ENCODE measurements at regions not wholly inside any gene's neighbourhood (a gene's known extent, or its start where the extent isn't known, plus 50 kb on each side); places are given as distances from the start of the nearest gene placed in this dataset.

DNA sequence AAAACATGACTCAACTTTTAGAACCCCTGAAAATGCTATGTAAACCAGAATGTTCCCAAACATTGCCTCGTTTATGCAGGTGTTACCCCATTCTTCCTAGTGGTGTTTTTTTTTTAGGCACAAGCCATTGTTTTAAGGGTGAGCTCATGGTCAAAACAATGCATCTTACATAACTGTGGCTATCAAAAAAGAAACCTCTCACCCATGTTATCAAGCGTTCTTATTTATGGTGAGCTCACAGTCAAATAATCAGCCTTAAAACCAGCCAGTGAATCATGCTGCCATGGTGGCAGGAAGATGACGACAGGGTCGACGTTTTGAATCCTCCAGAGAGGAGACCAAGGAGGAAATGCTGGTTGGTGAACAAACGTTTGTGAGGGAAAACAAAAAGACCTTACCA, 195.2 kb downstream of the KDR start:
- no peak for TF ChIP-seq CTCF (IDR thresholded peaks at IDR 0.05 in 2 of 3, conservative IDR thresholded peaks at IDR 0.05 in 1 of 3; ENCODE audit: borderline replicate concordance in 1 of 3, insufficient read depth in 1 of 3, low read depth in 2 of 3, low read length in 2 of 3)
- no peak for TF ChIP-seq EZH2 (IDR thresholded peaks at IDR 0.05)
- TF ChIP-seq JUND (IDR thresholded peaks at IDR 0.05), result no peak
- no peak for TF ChIP-seq TCF7L2 (IDR thresholded peaks at IDR 0.05; ENCODE audit: borderline replicate concordance, extremely low read depth, insufficient read depth, insufficient read length)
- TF ChIP-seq RAD21 (IDR thresholded peaks at IDR 0.05; ENCODE audit: low read depth), result no peak
- TF ChIP-seq POLR2AphosphoS5 (IDR thresholded peaks at IDR 0.05; ENCODE audit: low read depth, low read length), result no peak
- no peak for TF ChIP-seq EZH2phosphoT487 (IDR thresholded peaks at IDR 0.05; ENCODE audit: borderline replicate concordance)
- no peak for TF ChIP-seq POLR2A (IDR thresholded peaks at IDR 0.05; ENCODE audit: borderline replicate concordance, extremely low read depth, insufficient read depth, insufficient read length)
- no peak for TF ChIP-seq ZNF274 (IDR thresholded peaks at IDR 0.05; ENCODE audit: low read depth, low read length)
- TF ChIP-seq SIN3A (IDR thresholded peaks at IDR 0.05; ENCODE audit: low read depth), result no peak
- TF ChIP-seq EGR1 (IDR thresholded peaks at IDR 0.05; ENCODE audit: low read depth), result no peak
- no peak for TF ChIP-seq CEBPB (IDR thresholded peaks at IDR 0.05; ENCODE audit: low read depth)
